ENCODE measurements at regions not wholly inside any gene's neighbourhood (a gene's known extent, or its start where the extent isn't known, plus 50 kb on each side); places are given as distances from the start of the nearest gene placed in this dataset.
A peak's percentile ranks its signal among the peaks of the same experiment; 100 is the strongest.
"Not testable (repeated sequence)": the region's sequence is repeated elsewhere in the genome, so short reads cannot be mapped to it uniquely, and the experiment has no call there.

DNA sequence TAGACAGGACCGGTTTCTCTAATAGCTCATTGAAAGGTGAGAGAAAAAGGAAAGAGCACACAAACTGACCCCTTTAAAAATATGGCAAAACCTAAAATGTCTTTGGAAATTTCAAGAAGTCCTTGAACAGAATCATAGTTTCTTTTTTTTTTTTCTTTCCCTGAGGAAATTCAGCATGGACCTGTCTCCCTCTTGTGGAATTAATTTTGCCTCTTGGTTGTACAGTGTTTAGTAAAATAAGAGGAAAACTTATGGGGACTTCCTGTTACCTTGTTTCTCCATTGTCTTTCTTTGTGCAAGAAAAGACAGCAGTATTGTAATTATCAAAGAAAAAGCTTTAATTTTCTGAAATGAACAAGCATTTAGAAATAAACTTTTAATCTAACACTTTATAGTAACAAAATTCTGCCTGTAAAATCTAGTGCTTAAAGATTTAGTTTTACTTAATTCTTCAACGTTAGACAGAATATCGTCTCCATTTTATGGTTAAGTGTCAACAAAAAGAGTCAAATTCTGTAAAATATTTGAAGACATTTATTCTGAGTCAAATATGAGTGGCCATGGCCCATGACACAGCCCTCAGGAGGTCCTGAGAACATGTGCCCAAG is 176.3 kb upstream of the NABP1 start:
- Histone ChIP-seq H3K27ac (no peak overlapping the region), H2AFZ (no peak overlapping the region), H3K9me3 (ENCODE audit: low read depth) (no peaks in the 10 kb centered on the region), H3K27me3 (no peaks in the 10 kb centered on the region), H3K9me2 (replicated peaks; ENCODE audit: insufficient read depth) (no peaks in the 10 kb centered on the region), H3K79me2 (no peaks in the 10 kb centered on the region), H3K4me3 (no peak overlapping the region), H3K36me3 (replicated peaks; ENCODE audit: insufficient read depth, low read depth) (no peaks in the 10 kb centered on the region), H3K4me1 (ENCODE audit: insufficient read depth) (peaks cover 13% of the 10 kb centered on the region), H3K4me2 (no peak overlapping the region), H4K20me1 (ENCODE audit: insufficient read depth, poor library complexity, severe bottlenecking) (no peaks in the 10 kb centered on the region)
- WGBS (ENCODE audit: low lambda C conversion rate, missing lambda C conversion rate) = 89% methylated on average over 3 of the region's 3 CpGs
- DNase-seq (ENCODE audit: low spot score) = peak; percentile 43
- TF ChIP-seq EZH2phosphoT487 (IDR thresholded peaks at IDR 0.05; ENCODE audit: low read depth, severe bottlenecking, unreplicated experiment) = no peak
- TF ChIP-seq, protein P1, sequence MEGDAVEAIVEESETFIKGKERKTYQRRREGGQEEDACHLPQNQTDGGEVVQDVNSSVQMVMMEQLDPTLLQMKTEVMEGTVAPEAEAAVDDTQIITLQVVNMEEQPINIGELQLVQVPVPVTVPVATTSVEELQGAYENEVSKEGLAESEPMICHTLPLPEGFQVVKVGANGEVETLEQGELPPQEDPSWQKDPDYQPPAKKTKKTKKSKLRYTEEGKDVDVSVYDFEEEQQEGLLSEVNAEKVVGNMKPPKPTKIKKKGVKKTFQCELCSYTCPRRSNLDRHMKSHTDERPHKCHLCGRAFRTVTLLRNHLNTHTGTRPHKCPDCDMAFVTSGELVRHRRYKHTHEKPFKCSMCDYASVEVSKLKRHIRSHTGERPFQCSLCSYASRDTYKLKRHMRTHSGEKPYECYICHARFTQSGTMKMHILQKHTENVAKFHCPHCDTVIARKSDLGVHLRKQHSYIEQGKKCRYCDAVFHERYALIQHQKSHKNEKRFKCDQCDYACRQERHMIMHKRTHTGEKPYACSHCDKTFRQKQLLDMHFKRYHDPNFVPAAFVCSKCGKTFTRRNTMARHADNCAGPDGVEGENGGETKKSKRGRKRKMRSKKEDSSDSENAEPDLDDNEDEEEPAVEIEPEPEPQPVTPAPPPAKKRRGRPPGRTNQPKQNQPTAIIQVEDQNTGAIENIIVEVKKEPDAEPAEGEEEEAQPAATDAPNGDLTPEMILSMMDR (IDR thresholded peaks at IDR 0.05; ENCODE audit: poor library complexity) = peak; percentile 84

DNA sequence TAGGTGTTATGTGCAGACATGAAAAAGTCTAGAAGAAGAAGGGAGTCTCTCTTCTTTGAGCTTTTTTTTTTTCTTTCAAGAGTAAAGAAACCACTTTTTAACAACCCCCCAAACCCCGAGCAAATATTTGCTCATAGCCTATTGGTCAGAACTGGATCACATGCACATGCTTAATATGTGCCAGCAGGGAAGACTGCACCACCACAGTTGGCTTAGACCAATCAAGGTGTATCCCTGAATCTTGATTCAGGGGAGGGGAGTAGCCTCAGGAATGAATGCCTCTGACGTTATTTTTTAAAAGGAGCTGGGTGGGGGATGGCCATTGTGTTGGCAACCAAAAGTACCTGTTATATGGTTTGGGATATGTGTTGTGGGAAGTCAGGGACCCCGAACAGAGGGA is 171.4 kb upstream of the NABP1 start:
- Histone ChIP-seq H3K27me3 (no peaks in the 10 kb centered on the region), H3K9me3 (ENCODE audit: low read depth) (no peaks in the 10 kb centered on the region), H3K4me3 (no peak overlapping the region), H3K9me2 (replicated peaks; ENCODE audit: insufficient read depth) (no peaks in the 10 kb centered on the region), H3K27ac (no peak overlapping the region), H2AFZ (no peak overlapping the region), H4K20me1 (ENCODE audit: insufficient read depth, poor library complexity, severe bottlenecking) (no peaks in the 10 kb centered on the region), H3K36me3 (replicated peaks; ENCODE audit: insufficient read depth, low read depth) (no peaks in the 10 kb centered on the region), H3K4me2 (no peak overlapping the region), H3K4me1 (ENCODE audit: insufficient read depth) (no peaks in the 10 kb centered on the region), H3K79me2 (no peaks in the 10 kb centered on the region)
- WGBS (ENCODE audit: low lambda C conversion rate, missing lambda C conversion rate) = 91% methylated on average over 3 of the region's 3 CpGs
- TF ChIP-seq, protein P1 (IDR thresholded peaks at IDR 0.05; ENCODE audit: poor library complexity) = no peak
- TF ChIP-seq EZH2 (IDR thresholded peaks at IDR 0.05; ENCODE audit: borderline replicate concordance) (no peak), EZH2phosphoT487 (IDR thresholded peaks at IDR 0.05; ENCODE audit: low read depth, severe bottlenecking, unreplicated experiment) (no peak)
- DNase-seq (ENCODE audit: low spot score) = no peak

DNA sequence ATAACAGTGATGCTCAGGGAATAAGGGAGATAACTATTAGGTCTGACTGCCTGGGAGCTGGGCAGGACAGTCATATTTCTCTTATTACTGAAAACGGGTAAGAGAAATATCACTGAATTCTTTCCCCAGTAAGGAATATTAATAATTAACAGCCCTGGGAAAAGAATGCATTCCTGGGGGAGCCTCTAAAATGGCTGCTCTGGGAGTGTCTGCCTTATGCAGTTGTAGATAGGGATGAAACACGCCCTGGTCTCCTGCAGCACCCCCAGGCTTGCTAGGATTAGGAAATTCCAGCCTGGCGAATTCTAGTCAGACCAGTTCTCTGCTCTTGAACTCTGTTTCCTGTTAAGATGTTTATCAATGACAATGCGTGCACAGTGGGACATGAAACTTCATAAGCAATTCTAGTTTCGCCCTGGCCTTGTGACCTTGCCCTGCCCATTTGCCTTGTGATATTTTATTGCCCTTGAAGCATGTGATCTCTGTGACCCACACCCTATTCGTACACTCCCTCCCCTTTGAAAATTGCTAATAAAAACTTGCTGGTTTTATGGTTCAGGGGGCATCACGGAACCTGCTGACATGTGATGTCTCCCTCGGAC is 170.6 kb upstream of the NABP1 start:
- not testable (repeated sequence) for H3K9me3 ChIP-seq (ENCODE audit: low read depth); H2AFZ ChIP-seq; H3K9me2 ChIP-seq (replicated peaks; ENCODE audit: insufficient read depth); H3K4me2 ChIP-seq; DNase-seq (ENCODE audit: low spot score); H3K4me3 ChIP-seq; H3K36me3 ChIP-seq (replicated peaks; ENCODE audit: insufficient read depth, low read depth); H3K4me1 ChIP-seq (ENCODE audit: insufficient read depth); H4K20me1 ChIP-seq (ENCODE audit: insufficient read depth, poor library complexity, severe bottlenecking); H3K79me2 ChIP-seq; H3K27me3 ChIP-seq
- H3K27ac ChIP-seq = peak overlapping the region; percentile 36
- 72% methylated on average over 8 of the region's 8 CpGs for WGBS (ENCODE audit: low lambda C conversion rate, missing lambda C conversion rate)

DNA sequence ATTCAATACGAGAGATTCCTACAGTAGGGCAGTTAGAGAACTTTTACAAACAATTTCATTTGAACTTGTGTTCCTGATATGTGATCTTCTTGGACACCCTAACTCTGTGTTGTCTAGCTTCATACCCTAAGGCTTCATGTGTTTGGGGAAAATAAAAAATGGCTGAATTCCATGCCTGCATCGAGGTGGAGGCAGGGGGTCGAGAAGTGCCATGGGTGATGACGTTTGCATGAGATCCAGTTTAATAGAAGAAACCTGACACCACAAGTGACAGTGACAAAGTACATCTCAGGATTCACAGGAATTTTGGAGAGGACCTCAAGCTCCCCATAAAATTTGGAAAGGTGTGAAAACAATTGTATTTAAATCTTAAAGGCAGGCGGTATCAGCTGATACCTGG is 169.2 kb upstream of the NABP1 start:
- no peak overlapping the region for H3K4me3 ChIP-seq
- no peak for DNase-seq (ENCODE audit: low spot score)
- no peak overlapping the region for H3K4me2 ChIP-seq
- H3K4me1 ChIP-seq (ENCODE audit: insufficient read depth) = no peaks in the 10 kb centered on the region
- no peak overlapping the region for H2AFZ ChIP-seq
- H3K27ac ChIP-seq = no peak overlapping the region
- H3K27me3 ChIP-seq = no peaks in the 10 kb centered on the region
- no peaks in the 10 kb centered on the region for H4K20me1 ChIP-seq (ENCODE audit: insufficient read depth, poor library complexity, severe bottlenecking)
- 72% methylated on average over 5 of the region's 5 CpGs for WGBS (ENCODE audit: low lambda C conversion rate, missing lambda C conversion rate)
- no peaks in the 10 kb centered on the region for H3K36me3 ChIP-seq (replicated peaks; ENCODE audit: insufficient read depth, low read depth)
- H3K79me2 ChIP-seq = no peaks in the 10 kb centered on the region
- no peak for TF ChIP-seq EZH2phosphoT487 (IDR thresholded peaks at IDR 0.05; ENCODE audit: low read depth, severe bottlenecking, unreplicated experiment)
- TF ChIP-seq EZH2 (IDR thresholded peaks at IDR 0.05; ENCODE audit: borderline replicate concordance) = no peak
- TF ChIP-seq, protein P1 (IDR thresholded peaks at IDR 0.05; ENCODE audit: poor library complexity) = no peak
- H3K9me2 ChIP-seq (replicated peaks; ENCODE audit: insufficient read depth) = no peaks in the 10 kb centered on the region
- H3K9me3 ChIP-seq (ENCODE audit: low read depth) = no peaks in the 10 kb centered on the region

Data from hepatocyte (in vitro differentiated cells).